ENCODE measurements at regions not wholly inside any gene's neighbourhood (a gene's known extent, or its start where the extent isn't known, plus 50 kb on each side); places are given as distances from the start of the nearest gene placed in this dataset.
"Not testable (repeated sequence)": the region's sequence is repeated elsewhere in the genome, so short reads cannot be mapped to it uniquely, and the experiment has no call there.

GRCh38 chr13:34381228-34381627 lies 560.8 kb upstream of the NBEA start:
- no peak for DNase-seq

GRCh38 chr13:34383728-34384127 lies 558.3 kb upstream of the NBEA start:
- DNase-seq, result no peak

- DNase-seq, result not testable (repeated sequence)
Observed at GRCh38 chr13:34386229-34386628, 555.8 kb upstream of the NBEA start.

- DNase-seq, result no peak
Observed at GRCh38 chr13:34391076-34391475, 551.0 kb upstream of the NBEA start.

GRCh38 chr13:34401696-34402095 lies 540.4 kb upstream of the NBEA start:
- no peak for DNase-seq

DNA sequence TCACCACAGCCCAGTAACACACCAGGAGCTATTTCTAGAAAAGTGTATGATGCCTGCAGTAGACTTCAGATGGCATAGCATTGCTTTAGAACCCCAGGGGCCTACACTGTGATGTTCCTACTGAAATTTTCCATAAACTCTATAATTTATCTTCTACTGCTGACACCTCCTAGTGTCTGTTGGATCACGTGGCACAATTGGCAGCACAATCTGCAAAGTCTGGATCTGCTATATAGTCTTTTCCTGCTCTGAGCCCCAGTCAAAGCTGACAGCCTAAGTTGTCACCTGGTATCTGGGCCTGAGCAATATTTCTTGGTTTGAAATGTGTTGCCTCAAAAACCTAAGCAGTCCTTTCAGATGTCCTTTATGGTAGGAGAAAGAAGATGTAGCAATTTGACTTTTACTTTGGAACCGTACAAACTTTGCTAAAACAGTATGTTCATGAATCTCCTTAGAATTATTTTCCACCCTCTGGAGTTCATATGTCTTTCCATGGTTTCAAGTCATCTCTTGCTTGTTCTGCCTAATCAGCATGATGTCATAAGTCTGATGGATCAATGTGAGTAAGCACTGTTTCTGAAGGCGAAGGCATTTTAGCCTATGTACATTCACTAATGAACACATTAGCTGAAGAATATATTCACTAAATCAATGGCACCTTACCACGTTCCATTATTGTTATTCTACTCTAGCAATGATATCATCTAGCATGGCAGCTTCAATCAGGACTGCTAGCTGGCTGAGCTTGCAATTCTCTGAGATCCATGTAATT lies 536.5 kb upstream of the NBEA start:
- DNase-seq, result no peak

- no peak for DNase-seq
Observed at GRCh38 chr13:34408640-34409039, 533.4 kb upstream of the NBEA start.

DNA sequence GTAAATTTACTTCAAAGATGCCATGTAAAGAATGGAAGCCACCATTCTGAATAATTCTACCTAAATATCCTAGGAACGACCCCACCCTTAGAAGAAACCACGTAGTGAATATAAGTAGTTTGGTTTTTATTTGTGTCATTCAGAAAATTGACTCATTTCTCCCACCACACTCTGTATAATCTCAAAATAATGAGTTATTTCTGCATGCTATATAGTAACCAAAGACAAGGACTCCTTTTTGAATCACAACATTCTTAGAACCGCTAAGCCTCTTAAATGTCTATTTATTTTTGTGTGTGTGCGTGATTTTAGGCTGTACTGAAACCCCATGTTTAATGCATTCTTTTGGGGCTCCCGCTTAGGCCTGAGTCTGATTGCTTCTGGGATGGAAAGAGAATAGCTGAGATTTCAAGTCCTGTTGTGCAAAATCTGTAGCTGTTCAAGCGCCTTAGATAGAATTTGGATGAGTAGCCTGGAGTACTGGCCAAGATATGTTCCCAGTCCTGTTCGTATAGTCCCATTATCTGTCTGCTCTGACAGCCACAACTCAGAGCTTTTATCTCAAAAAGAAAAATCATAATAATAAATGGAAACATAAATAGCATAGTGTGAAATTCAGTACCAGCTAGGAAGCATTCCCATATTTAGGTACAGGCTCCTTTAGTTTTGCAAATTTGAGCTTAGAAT lies 532.4 kb upstream of the NBEA start:
- no peak for DNase-seq

DNA sequence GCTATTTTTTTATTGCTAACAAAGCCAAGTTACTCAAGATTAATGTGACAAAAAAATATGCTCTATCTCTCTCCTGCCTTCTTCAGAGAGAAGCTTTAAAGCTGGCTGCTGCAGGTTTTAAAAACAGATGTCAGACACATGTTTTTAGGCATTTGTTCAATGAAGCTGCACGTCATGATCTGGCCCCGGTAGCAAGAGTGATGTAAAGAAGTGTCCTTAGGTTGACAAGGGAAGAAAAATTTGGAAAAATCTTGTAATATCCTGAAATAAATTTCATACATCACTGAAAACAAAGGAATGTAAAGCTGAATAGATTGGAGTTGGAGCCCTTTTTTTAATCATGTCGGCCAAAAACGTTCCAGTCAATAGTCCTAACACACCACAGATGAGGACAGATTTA lies 531.4 kb upstream of the NBEA start:
- DNase-seq, result no peak

- no peak for DNase-seq
Observed at GRCh38 chr13:34411177-34411576, 530.9 kb upstream of the NBEA start.

- no peak for DNase-seq
Observed at GRCh38 chr13:34411894-34412293, 530.2 kb upstream of the NBEA start.

GRCh38 chr13:34412295-34412694 lies 529.8 kb upstream of the NBEA start:
- DNase-seq, result no peak

GRCh38 chr13:34412817-34413375 lies 529.2 kb upstream of the NBEA start:
- DNase-seq, result no peak

GRCh38 chr13:34413538-34414210 lies 528.4 kb upstream of the NBEA start:
- no peak for DNase-seq

GRCh38 chr13:34414616-34415015 lies 527.5 kb upstream of the NBEA start:
- no peak for DNase-seq

DNA sequence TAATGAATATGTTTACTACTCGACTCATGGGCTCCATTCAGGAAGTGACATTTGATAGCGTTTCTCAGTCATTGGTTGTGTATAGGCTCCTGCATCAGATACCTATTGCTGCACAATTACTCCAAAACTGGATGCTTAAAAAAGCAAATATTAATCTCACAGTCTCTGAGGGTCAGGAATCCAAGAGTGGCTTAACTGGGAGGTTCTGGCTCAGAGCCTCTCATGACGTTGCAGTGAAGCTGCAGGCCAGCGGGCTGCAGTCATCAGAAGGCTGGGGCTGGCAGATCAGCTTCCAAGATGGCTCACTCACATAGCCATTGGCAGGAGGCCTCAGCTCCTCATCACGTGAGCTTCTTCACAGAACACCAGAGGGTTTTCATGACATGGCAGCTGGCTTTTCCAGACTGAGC lies 525.1 kb upstream of the NBEA start:
- DNase-seq, result no peak

GRCh38 chr13:34417896-34418295 lies 524.2 kb upstream of the NBEA start:
- no peak for DNase-seq

- DNase-seq, result no peak
Observed at GRCh38 chr13:34419025-34419424, 523.0 kb upstream of the NBEA start.

DNA sequence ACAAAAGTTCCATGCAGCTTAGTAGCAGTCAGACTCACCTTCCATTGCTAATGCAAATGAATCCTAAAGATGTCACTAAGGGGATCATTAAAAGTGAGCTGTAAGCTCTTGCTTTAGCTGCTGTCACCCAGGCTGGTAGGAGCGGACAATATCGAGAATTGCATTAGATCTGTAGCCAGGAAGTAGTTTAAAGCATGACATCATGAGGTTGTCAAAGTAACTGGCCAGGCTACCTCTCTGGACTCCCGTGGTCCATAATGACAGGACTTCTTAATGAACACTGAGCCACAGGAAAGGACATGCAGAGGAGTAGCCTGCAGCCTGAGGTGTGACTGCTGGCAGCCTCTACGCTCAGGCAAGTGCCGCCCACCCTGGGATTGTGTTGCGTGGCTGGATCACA lies 522.3 kb upstream of the NBEA start:
- DNase-seq, result no peak

DNA sequence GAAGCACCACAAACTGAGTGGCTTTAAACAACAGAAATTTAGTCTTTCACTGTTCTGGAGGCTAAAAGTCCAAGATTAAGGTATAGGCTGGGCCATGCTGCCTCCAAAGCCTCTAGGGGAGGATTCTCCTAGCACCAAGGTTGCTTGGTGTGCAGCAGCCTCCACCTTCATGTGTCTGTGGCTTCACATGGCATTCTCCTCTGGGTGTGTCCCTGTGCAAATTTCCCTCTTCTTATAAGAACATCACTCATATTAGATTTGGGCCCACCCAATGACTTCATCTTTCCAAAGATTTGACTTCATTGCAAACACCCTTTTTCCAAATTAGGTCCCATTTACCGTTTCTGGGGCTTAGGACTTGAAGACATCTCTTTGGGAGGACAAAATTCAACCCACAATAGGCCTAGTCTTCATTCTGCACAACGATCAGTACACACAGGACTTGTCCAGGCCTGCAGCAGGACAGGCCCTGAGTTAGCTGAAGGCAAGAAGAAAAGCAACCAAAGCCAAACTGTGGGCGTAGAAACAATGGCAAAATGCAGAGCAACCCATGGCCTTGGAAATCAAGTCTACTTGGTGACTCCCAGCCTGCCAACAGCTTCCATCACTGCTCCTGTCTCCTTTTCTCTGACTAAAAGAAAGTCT lies 521.2 kb upstream of the NBEA start:
- DNase-seq, result no peak

- no peak for DNase-seq
Observed at GRCh38 chr13:34421347-34421719, 520.7 kb upstream of the NBEA start.

DNA sequence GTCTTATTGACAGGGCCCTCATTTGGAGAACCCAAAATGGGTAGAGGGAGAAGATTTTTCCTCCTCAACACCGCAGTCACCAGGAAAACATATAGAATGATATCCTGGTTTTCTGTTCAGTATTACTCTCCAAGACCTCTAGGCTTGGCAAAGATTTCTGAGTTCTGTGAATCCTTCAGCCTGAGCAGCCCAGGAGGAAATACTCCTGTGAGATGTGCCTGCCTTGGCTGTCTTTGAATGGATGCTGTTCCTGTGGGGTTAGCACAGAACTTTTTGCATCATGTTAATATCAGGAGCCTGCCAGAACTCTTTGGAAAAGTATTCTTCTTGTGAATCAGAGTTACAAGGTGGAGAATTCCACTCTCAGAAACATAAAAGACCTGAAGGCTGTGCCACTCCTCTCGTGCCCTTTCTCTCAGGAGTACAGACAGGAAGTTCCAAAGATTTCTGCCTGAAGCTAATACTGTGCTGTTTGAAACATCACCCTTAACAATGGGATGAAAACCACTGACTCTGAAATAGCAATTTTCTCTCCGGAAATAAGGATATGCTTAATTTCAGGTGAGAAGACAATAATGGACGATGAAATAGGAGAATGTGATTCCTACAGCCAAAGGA lies 520.1 kb upstream of the NBEA start:
- DNase-seq, result no peak

DNA sequence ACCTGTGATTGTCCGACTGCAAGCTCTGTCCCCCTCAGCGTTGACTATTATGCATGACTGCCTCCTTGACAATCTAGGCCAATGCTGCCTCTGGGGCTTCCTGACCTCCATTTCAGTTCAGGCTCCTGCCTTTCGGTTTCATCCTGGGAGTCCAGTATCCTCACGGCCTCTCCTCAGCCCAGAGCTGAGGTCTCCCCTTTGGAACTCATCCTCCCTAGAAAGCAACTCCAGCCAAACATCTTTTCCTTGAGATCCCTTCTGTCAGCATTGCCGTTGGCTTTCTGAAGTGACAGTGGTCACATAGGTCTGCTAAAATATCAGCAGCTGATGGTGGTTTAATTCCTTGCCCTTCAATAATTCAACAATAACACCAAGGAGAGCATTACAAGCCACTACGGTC lies 519.1 kb upstream of the NBEA start:
- DNase-seq, result no peak
